ENCODE measurements at regions not wholly inside any gene's neighbourhood (a gene's known extent, or its start where the extent isn't known, plus 50 kb on each side); places are given as distances from the start of the nearest gene placed in this dataset.
"Not testable (repeated sequence)": the region's sequence is repeated elsewhere in the genome, so short reads cannot be mapped to it uniquely, and the experiment has no call there.

- DNase-seq (ENCODE audit: extremely low read depth, low read depth), result no peak
Observed at GRCh38 chr4:95898226-95898625, 58.3 kb downstream of the PDHA2 start.

GRCh38 chr4:95909211-95909610, 69.3 kb downstream of the PDHA2 start:
- DNase-seq (ENCODE audit: extremely low read depth, low read depth), result no peak

GRCh38 chr4:95910749-95911148, 70.9 kb downstream of the PDHA2 start:
- no peak for DNase-seq (ENCODE audit: extremely low read depth, low read depth)

GRCh38 chr4:95921470-95921869, 81.6 kb downstream of the PDHA2 start:
- DNase-seq (ENCODE audit: extremely low read depth, low read depth), result no peak

- no peak for DNase-seq (ENCODE audit: extremely low read depth, low read depth)
Observed at GRCh38 chr4:95929448-95930064, 89.7 kb downstream of the PDHA2 start.

- no peak for DNase-seq (ENCODE audit: extremely low read depth, low read depth)
Observed at GRCh38 chr4:95939141-95939540, 99.2 kb downstream of the PDHA2 start.

- DNase-seq (ENCODE audit: extremely low read depth, low read depth), result no peak
Observed at GRCh38 chr4:95949136-95949765, 109.4 kb downstream of the PDHA2 start.

GRCh38 chr4:95949808-95950207, 109.9 kb downstream of the PDHA2 start:
- DNase-seq (ENCODE audit: extremely low read depth, low read depth), result no peak

GRCh38 chr4:95952538-95952937, 112.6 kb downstream of the PDHA2 start:
- DNase-seq (ENCODE audit: extremely low read depth, low read depth), result not testable (repeated sequence)

- no peak for DNase-seq (ENCODE audit: extremely low read depth, low read depth)
Observed at GRCh38 chr4:95956094-95956493, 116.2 kb downstream of the PDHA2 start.

- no peak for DNase-seq (ENCODE audit: extremely low read depth, low read depth)
Observed at GRCh38 chr4:95957054-95957453, 117.2 kb downstream of the PDHA2 start.

GRCh38 chr4:95957759-95958158, 117.9 kb downstream of the PDHA2 start:
- DNase-seq (ENCODE audit: extremely low read depth, low read depth), result no peak

- no peak for DNase-seq (ENCODE audit: extremely low read depth, low read depth)
Observed at GRCh38 chr4:95959182-95959581, 119.3 kb downstream of the PDHA2 start.

- no peak for DNase-seq (ENCODE audit: extremely low read depth, low read depth)
Observed at GRCh38 chr4:95959633-95960032, 119.7 kb downstream of the PDHA2 start.

- DNase-seq (ENCODE audit: extremely low read depth, low read depth), result no peak
Observed at GRCh38 chr4:95963456-95963855, 123.6 kb downstream of the PDHA2 start.

- no peak for DNase-seq (ENCODE audit: extremely low read depth, low read depth)
Observed at GRCh38 chr4:95979961-95980876, 140.3 kb downstream of the PDHA2 start.

- no peak for DNase-seq (ENCODE audit: extremely low read depth, low read depth)
Observed at GRCh38 chr4:95980877-95981360, 141.0 kb downstream of the PDHA2 start.

- DNase-seq (ENCODE audit: extremely low read depth, low read depth), result no peak
Observed at GRCh38 chr4:95981591-95981990, 141.7 kb downstream of the PDHA2 start.

GRCh38 chr4:95982516-95982915, 142.6 kb downstream of the PDHA2 start:
- no peak for DNase-seq (ENCODE audit: extremely low read depth, low read depth)

GRCh38 chr4:95984081-95984480, 144.2 kb downstream of the PDHA2 start:
- no peak for DNase-seq (ENCODE audit: extremely low read depth, low read depth)

- DNase-seq (ENCODE audit: extremely low read depth, low read depth), result no peak
Observed at GRCh38 chr4:95985051-95985450, 145.2 kb downstream of the PDHA2 start.
